AG04449 (cell line): ENCODE measurements at regions not wholly inside any gene's neighbourhood (a gene's known extent, or its start where the extent isn't known, plus 50 kb on each side); places are given as distances from the start of the nearest gene placed in this dataset.

Experiments used
- CTCF ChIA-PET: fragments of 350-600 bp; formaldehyde crosslinking; extraction: SDS; loops from one replicate; lab custom pipeline; 2021; ENCODE audit warnings: antibody characterized with exemption; lab: Yijun Ruan, JAX
- POLR2A ChIA-PET: fragments of 400-600, 350-600 bp; formaldehyde crosslinking; extraction: SDS; loops from one replicate; lab custom pipeline; 2020; ENCODE audit warnings: antibody characterized with exemption, inconsistent platforms; lab: Yijun Ruan, JAX
- DNase-seq: peaks from one replicate; pipeline ENCODE4 v3.0.0-alpha.2; 2010; ENCODE audit warnings: low read depth, low spot score
- H3K4me3 ChIP-seq: 2 replicates; pipeline ENCODE4 v1.5.1; 2011; ENCODE audit warnings: low read depth, mild to moderate bottlenecking, control low read depth, low read length
- TF ChIP-seq, protein P1 (sequence below): IDR thresholded peaks from one replicate; pipeline ENCODE4 v1.5.1; 2011; ENCODE audit warnings: mild to moderate bottlenecking, moderate library complexity, low read length, control low read depth, inconsistent platforms; ENCODE audit not compliant: insufficient read depth; ENCODE audit errors: missing control alignments

DNA sequence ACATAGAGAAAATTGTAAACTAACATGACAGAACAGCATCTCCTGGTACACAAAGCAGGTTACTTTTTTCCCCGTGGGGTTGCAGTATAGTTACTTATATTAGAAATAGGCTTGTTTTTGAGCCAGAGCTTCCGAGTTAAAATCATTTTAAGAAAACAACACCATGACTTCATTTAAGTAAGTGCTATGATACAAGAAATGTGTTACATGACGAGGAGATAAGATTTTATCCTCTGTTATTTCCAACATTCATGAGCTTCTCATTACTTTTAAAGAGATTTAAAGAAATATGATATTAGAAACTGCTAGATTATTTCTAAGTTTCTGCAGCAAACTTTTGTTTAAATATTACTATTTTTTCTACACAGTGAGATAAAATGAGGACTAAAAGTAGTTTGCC, 968.7 kb downstream of the GATA3 start:
- H3K4me3 ChIP-seq = no peak overlapping the region
- ChIA-PET CTCF (no interaction called here), POLR2A (no interaction called here)
- TF ChIP-seq, protein P1, sequence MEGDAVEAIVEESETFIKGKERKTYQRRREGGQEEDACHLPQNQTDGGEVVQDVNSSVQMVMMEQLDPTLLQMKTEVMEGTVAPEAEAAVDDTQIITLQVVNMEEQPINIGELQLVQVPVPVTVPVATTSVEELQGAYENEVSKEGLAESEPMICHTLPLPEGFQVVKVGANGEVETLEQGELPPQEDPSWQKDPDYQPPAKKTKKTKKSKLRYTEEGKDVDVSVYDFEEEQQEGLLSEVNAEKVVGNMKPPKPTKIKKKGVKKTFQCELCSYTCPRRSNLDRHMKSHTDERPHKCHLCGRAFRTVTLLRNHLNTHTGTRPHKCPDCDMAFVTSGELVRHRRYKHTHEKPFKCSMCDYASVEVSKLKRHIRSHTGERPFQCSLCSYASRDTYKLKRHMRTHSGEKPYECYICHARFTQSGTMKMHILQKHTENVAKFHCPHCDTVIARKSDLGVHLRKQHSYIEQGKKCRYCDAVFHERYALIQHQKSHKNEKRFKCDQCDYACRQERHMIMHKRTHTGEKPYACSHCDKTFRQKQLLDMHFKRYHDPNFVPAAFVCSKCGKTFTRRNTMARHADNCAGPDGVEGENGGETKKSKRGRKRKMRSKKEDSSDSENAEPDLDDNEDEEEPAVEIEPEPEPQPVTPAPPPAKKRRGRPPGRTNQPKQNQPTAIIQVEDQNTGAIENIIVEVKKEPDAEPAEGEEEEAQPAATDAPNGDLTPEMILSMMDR = no peak
- no peak for DNase-seq

DNA sequence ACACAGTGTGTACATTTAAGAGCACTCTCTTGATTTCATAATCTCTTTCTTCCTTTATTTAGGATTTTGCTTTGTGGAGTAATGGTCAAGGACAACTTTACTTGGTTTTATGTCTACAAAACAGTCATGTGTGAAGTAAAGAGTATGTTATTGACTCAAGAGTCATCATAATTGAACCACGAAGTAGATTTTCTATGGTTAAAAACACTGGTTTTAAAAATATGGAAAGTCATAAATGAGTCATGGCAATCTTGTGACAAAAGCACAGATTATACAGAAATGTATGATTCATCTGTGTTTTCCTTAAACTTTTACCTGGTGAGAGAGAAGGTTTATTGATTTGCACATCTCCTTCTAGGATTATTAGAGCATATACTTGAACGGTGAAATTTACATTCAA, 969.7 kb downstream of the GATA3 start:
- no peak overlapping the region for H3K4me3 ChIP-seq
- ChIA-PET POLR2A (no interaction called here), CTCF (no interaction called here)
- TF ChIP-seq, protein P1 = no peak
- no peak for DNase-seq

DNA sequence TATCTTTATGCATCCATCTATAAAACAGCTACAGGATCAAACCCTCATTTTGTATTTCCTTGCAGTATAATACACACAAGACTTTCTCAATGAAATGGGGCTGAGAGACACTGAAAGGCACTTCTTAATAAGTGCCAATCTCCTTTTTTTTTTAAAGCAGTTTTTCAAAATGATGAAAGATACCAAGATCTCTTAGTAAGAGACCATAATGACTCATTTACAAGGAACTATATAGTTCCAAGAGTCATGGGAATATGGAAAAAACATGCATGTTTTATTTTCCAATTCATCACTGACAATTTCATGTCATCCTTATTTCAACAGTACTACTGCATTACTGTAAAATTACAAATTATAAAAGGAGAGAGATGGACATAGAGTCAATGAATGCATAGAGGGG, 973.7 kb downstream of the GATA3 start:
- ChIA-PET CTCF (no interaction called here), POLR2A (no interaction called here)
- H3K4me3 ChIP-seq = no peak overlapping the region
- TF ChIP-seq, protein P1 = no peak
- no peak for DNase-seq

DNA sequence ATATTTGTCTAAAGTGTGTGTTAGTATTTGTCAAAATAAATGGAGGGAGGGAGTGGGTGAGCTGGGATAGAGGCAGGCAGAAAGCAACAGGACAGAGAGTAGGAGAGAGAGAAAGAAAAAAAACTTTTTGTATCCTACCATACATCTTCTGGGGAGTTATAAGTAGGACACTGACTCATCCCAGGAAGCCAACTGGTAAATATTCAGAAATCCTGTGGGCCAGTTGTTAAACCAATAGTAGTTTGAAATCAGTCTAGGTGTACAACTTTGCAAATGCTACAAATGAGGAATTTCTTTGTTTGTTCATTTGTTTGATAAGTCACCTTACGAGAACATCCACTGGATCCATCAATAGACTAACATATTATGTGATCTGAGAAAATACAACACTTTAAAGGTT, 980.9 kb downstream of the GATA3 start:
- no peak overlapping the region for H3K4me3 ChIP-seq
- POLR2A ChIA-PET = no interaction called here
- TF ChIP-seq, protein P1 = no peak
- no peak for DNase-seq
- CTCF ChIA-PET = no interaction called here

DNA sequence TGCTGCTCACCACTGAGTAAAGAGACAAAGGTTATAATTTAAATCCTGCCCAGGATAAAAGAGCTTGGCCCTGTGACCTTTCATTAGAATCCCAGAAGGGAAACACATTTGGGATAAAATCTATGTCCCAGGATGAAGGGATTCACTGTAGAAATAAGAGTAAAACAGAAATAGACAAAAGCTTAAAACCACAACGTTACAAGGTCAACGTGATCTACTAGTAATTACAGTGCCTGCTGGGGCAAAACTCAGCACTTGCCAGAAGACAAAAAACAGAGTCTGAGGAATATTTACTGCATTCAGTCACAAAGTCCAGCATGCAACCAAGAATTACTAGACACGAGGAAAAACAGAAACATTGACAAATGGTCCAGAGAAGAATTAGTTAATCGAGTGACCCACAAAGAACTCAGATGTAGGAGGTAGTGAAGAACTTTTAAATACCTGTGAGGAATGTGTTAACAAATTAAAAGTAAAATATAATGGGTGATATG, 982.3 kb downstream of the GATA3 start:
- TF ChIP-seq, protein P1 = no peak
- H3K4me3 ChIP-seq = no peak overlapping the region
- no peak for DNase-seq
- ChIA-PET POLR2A (no interaction called here), CTCF (interaction anchor here (0.5 kb wide), 1 partner anchor 1246 kb away, joined by 3 read pairs; no protein-coding TSS in a partner anchor)

DNA sequence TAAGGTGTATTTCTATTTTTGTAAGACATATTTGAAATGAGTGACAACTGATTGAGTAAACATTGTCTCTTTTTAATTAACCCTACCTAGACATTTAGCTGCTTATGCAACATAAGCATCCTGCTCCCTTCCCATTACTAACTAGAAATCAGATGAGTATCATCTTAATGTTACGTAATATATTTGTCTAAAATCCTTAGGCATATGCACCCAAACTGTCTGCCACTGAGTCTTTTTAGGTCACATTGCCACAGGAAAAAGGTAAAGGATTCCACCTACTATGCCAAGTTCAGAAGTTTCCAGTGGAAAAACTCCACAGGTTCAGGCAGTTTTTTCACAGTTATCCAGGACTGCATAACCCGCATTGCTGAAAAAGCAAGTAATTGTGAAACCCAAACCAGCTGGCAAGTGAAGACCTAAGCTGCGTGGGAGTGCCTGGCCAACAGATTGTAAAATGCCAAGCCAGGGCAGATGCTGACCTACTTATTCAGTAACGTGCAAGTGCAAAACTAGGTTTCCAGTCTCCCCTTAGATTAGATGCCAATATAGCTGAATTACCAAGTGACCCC, 983.7 kb downstream of the GATA3 start:
- CTCF ChIA-PET = no interaction called here
- no peak overlapping the region for H3K4me3 ChIP-seq
- DNase-seq = no peak
- TF ChIP-seq, protein P1 = no peak
- POLR2A ChIA-PET = no interaction called here
